NCI-H460 (cell line): ENCODE measurements at regions not wholly inside any gene's neighbourhood (a gene's known extent, or its start where the extent isn't known, plus 50 kb on each side); places are given as distances from the start of the nearest gene placed in this dataset.

ENCODE experiments used
- DNase-seq: peaks from one replicate; pipeline ENCODE4 v3.0.0-alpha.2; 2016; ENCODE audit warnings: low read depth; ENCODE audit errors: extremely low read depth

- DNase-seq, result no peak
Observed at GRCh38 chr22:47259049-47259448, 496.6 kb downstream of the TBC1D22A start.

DNA sequence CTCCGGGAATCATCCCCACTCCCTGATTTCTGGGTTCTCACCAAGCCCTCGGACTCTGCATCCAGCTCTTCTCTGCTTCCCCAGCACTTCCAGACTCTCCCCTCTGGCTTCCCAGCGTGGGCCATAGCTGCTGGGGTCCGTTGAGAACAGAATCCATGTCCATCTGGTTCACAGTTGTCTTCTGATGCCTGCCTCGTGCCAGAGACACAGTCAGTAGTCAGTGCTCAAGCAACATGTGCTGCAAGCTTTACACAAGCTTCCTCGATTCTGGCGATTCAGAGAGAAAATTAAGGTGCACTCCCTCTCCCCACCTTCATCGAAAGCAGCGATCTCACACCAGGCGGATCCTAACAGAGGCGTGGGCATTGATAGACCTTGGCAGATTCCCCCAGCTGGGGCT is 495.5 kb downstream of the TBC1D22A start:
- DNase-seq, result no peak

GRCh38 chr22:47257566-47257965 is 495.1 kb downstream of the TBC1D22A start:
- DNase-seq, result no peak

DNA sequence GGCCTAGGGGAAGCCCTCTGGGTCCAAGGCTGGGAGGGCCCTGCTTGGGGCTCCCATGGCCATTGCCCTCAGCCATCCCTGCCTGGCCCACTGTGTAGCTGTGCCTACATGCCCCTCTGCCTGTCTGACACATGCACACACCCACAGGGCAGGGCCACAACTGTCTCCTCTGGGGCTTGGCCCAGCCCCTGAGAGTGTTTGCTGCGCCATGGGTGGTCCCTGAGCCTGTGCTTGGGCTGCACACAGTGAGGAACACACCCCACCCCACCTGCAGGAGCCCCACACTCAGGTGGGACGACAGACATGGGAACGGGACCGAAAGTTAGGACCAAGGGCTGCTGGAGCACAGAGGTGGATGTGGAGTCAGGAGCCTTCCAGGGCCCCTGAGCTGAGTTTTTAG is 489.5 kb downstream of the TBC1D22A start:
- DNase-seq, result no peak

DNA sequence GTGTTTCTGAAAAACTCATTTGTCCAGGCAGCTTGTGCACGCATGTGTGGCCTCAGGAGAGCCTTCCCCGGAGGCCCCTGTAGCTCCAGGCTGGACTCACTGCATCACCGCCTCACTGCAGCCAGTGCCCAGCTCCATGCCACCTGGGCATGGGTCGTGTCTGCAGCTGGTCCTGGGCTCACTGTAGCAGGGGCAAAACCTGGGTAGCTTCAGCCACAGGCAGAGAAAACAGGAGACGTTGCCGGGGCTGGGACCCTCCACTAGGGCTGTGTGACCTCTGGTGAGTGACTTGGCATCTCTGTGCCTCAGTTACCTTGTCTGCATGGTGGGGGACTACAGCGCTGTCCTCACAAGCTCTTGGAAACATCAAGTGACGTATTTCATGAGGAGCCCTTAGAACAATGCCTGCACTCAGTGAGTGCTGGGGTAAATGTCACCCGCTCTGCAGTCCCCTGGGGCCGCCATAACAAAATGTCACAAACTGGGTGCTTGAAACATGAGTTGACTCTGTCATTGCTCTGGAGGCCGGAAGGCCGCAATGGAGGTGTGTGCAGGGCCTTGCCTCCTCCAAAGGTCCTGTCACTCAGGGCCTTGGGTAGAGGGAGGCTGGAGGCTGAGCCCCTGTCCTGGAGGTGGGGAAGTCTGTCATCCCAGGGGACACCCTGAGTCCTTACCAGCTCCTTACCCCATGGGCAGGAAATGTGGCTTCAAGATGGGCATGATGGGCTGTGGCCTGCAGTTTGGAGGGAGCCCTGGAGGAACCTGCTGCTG is 488.7 kb downstream of the TBC1D22A start:
- no peak for DNase-seq

DNA sequence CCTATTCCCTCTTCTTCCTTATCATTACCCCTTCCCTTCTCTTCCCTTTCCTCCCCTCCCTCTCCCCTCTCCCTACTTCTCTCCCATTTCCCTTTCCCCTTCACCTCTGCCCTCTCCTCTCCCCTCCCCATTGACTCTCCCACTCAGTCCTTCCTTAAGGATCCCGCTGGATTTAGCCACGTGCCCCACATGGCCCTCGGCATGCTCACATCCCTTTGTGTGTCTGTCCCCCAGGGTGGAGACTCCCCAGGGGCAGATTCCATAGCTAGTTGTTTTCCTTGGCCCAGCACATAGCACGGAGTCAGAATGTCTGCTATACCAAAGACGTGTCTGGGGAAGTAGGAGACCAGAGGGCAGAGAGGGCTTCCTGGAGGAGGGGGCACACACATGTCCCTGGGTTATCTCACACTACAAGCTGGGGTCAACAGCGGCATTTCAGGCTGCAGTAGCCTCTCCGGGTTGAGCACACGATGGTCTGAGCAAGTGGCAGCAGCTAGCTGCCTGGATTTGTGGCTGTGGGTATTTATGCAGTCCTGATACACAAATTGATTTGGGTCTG is 487.0 kb downstream of the TBC1D22A start:
- DNase-seq, result no peak

DNA sequence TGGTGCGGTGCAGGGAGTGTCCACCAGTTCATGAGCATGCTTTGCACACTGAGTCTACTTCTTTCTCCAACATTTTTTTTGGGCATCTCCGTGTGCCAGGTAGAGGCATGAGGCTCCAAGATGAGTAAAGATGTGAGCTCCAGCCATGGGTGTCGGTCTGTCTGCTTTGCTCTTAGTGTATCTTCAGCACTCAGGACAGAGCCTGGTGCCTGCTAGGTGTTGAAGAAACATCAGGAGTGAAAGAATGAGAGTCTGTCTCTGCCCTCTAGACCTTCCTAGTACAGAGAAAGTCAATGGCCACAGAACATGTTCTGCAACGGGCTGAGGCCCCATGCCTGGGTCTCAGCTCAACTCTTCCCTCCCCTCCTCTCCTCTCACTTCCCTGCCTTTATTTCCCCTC is 486.5 kb downstream of the TBC1D22A start:
- DNase-seq, result no peak

- no peak for DNase-seq
Observed at GRCh38 chr22:47247579-47248240, 485.3 kb downstream of the TBC1D22A start.

- DNase-seq, result no peak
Observed at GRCh38 chr22:47245786-47246185, 483.3 kb downstream of the TBC1D22A start.

GRCh38 chr22:47245286-47245685 is 482.8 kb downstream of the TBC1D22A start:
- DNase-seq, result no peak

DNA sequence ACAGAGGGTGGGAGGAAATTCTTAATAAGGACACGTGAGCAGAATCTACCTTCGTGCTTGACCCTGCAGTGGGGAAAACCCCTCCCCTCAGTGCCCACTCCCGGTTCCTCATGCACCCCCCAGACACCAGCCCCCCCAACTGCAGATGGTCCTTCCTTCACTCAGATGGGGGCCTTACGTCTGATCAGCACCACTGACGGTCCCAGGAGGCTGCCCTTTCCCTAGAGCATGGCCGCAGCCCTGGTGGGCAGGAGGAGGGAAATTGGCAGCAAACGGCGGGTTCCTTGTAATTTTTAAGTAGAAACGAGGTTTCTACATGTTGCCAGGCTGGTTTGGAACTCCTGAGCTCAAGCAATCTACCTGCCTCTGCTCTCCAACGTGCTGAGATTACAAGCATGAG is 477.7 kb downstream of the TBC1D22A start:
- no peak for DNase-seq

- no peak for DNase-seq
Observed at GRCh38 chr22:47239474-47239860, 477.0 kb downstream of the TBC1D22A start.

- no peak for DNase-seq
Observed at GRCh38 chr22:47238690-47239473, 476.4 kb downstream of the TBC1D22A start.

GRCh38 chr22:47237890-47238480 is 475.5 kb downstream of the TBC1D22A start:
- DNase-seq, result no peak

DNA sequence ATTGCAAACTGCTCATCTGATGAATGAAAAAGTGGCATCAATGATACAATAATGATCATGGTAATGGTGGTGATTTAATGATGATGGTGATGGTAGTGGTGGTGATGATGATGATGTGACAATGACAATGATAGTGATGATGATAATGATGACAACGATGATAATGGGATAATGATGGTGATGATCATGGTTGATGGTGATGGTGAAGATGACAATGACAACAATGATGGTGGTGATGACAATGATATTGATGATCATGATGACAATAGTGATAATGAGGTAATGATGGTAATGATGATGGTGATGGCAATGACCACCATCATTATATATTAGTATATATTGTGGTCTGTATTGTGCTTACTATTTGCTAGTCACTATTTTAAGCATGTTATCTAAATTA is 474.3 kb downstream of the TBC1D22A start:
- DNase-seq, result no peak

GRCh38 chr22:47236161-47236560 is 473.7 kb downstream of the TBC1D22A start:
- no peak for DNase-seq

- no peak for DNase-seq
Observed at GRCh38 chr22:47233316-47234243, 471.1 kb downstream of the TBC1D22A start.

DNA sequence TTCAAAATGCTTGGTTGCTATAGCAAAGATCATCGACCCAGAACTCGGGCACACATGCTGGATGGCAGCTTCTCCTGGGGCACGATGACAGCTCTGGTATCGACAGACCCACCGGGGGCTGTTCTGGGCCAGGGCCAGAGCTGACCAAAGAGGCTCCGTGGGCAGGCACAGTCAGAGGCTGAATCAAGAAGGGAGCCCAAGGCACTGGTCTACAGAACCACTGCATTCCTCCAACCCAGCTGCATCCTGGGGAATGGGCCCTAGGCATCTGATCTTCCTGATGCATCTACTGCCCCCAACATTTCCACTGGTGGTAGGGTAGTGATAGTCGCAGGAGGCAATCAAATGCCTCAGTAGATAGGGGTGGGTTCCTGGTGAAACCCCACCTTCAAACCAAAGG is 470.3 kb downstream of the TBC1D22A start:
- DNase-seq, result no peak

DNA sequence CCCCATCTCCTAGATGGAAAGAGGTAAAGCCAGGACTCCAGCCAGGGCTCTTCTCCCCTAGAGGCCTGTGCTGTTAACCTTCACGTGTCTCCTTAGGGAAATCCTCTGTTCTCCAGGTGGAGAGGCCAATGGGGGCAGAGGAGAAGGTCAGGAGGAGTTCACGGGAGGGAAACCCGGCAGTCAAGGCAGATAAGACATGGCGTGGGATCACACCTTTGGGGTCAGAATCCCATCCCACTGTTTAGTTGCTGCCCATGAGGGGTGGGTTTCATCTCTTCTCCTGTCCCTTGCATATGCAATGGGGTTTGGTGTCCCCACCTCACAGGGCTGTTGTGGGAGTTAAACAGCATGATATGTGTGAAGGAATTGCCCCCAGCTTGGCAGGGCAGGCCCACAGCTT is 469.7 kb downstream of the TBC1D22A start:
- DNase-seq, result no peak

GRCh38 chr22:47231759-47232158 is 469.3 kb downstream of the TBC1D22A start:
- DNase-seq, result no peak
